ENCODE measurements at regions not wholly inside any gene's neighbourhood (a gene's known extent, or its start where the extent isn't known, plus 50 kb on each side); places are given as distances from the start of the nearest gene placed in this dataset.

GRCh38 chr7:3128857-3129490 lies 85.3 kb upstream of the CARD11 start:
- no peak for TF ChIP-seq CTCF (IDR thresholded peaks at IDR 0.05; ENCODE audit: insufficient read depth, low read depth, low read length)
- TF ChIP-seq EZH2 (IDR thresholded peaks at IDR 0.05; ENCODE audit: insufficient read depth, low read length), result no peak

All from astrocyte (in vitro differentiated cells and primary cell).